ENCODE measurements at regions not wholly inside any gene's neighbourhood (a gene's known extent, or its start where the extent isn't known, plus 50 kb on each side); places are given as distances from the start of the nearest gene placed in this dataset.

GRCh38 chr4:60194214-60194613 lies 1005.9 kb upstream of the ADGRL3 start:
- TF ChIP-seq POLR2A (IDR thresholded peaks at IDR 0.05) (no peak), CTCF (IDR thresholded peaks at IDR 0.05) (no peak)

Measured in lower leg skin (tissue), 3 donors.